H9 (cell line): ENCODE measurements at regions not wholly inside any gene's neighbourhood (a gene's known extent, or its start where the extent isn't known, plus 50 kb on each side); places are given as distances from the start of the nearest gene placed in this dataset.

Experiments used
- DNase-seq: peaks from one replicate; pipeline ENCODE4 v3.0.0-alpha.2; 2017
- H2AFZ ChIP-seq: one replicate; pipeline ENCODE4 v1.6.1; 2013; ENCODE audit warnings: mild to moderate bottlenecking, low read length, control low read depth, moderate library complexity
- H2AK5ac ChIP-seq: 2 replicates; pipeline ENCODE4 v1.6.1; 2013; ENCODE audit warnings: low read length, control low read depth, mixed read lengths; ENCODE audit not compliant: insufficient read length
- H2BK120ac ChIP-seq: one replicate; pipeline ENCODE4 v1.6.1; 2013; ENCODE audit warnings: low read depth, mild to moderate bottlenecking, low read length, control low read depth, inconsistent platforms; ENCODE audit not compliant: poor library complexity, severe bottlenecking
- H2BK12ac ChIP-seq: 2 replicates; pipeline ENCODE4 v1.6.1; 2013; ENCODE audit warnings: low read length, control low read depth, mixed read lengths, low read depth; ENCODE audit not compliant: insufficient read length
- H2BK15ac ChIP-seq: 2 replicates; pipeline ENCODE4 v1.6.1; 2013; ENCODE audit warnings: low read depth, low read length, control low read depth
- H2BK20ac ChIP-seq: one replicate; pipeline ENCODE4 v1.6.1; 2013; ENCODE audit warnings: low read depth, mild to moderate bottlenecking, low read length, control low read depth, inconsistent platforms; ENCODE audit not compliant: poor library complexity, severe bottlenecking
- H2BK5ac ChIP-seq: 2 replicates; pipeline ENCODE4 v1.6.1; 2013; ENCODE audit warnings: low read length, control low read depth, mixed read lengths; ENCODE audit not compliant: insufficient read length
- H3K14ac ChIP-seq: 2 replicates; pipeline ENCODE4 v1.6.1; 2013; ENCODE audit warnings: low read length, control low read depth; ENCODE audit not compliant: insufficient read depth
- H3K18ac ChIP-seq: 2 replicates; pipeline ENCODE4 v1.6.1; 2013; ENCODE audit warnings: low read depth, mild to moderate bottlenecking, mixed read lengths, low read length, control low read depth; ENCODE audit not compliant: insufficient read length
- H3K23ac ChIP-seq: 2 replicates; pipeline ENCODE4 v1.6.1; 2013; ENCODE audit warnings: low read length, control low read depth, mixed read lengths, low read depth; ENCODE audit not compliant: insufficient read length
- H3K23me2 ChIP-seq: 2 replicates; pipeline ENCODE4 v1.6.1; 2013; ENCODE audit warnings: low read depth, mild to moderate bottlenecking, mixed read lengths, low read length, control low read depth; ENCODE audit not compliant: insufficient read length, poor library complexity, severe bottlenecking
- H3K27ac ChIP-seq: 2 replicates; pipeline ENCODE4 v1.5.1; 2013; ENCODE audit warnings: low read length, control low read depth, mixed read lengths, low read depth; ENCODE audit not compliant: insufficient read length
- H3K27me3 ChIP-seq: 2 replicates; pipeline ENCODE4 v1.6.1; 2013; ENCODE audit warnings: low read length, control low read depth, inconsistent platforms; ENCODE audit not compliant: insufficient read depth
- H3K4ac ChIP-seq: 2 replicates; pipeline ENCODE4 v1.6.1; 2013; ENCODE audit warnings: low read depth, mild to moderate bottlenecking, control low read depth, inconsistent platforms, low read length, moderate library complexity
- H3K4me1 ChIP-seq: 2 replicates; pipeline ENCODE4 v1.6.1; 2013; ENCODE audit warnings: low read length, control low read depth, inconsistent platforms; ENCODE audit not compliant: insufficient read depth
- H3K4me2 ChIP-seq: 2 replicates; pipeline ENCODE4 v1.6.1; 2013; ENCODE audit warnings: low read length, control low read depth, mixed read lengths; ENCODE audit not compliant: insufficient read length, insufficient read depth
- H3K56ac ChIP-seq: 2 replicates; pipeline ENCODE4 v1.6.1; 2013; ENCODE audit warnings: low read depth, mild to moderate bottlenecking, mixed read lengths, low read length, control low read depth; ENCODE audit not compliant: insufficient read length
- H3K79me1 ChIP-seq: 2 replicates; pipeline ENCODE4 v1.6.1; 2013; ENCODE audit warnings: low read depth, mild to moderate bottlenecking, moderate library complexity, low read length, control low read depth, inconsistent platforms; ENCODE audit not compliant: insufficient read depth, poor library complexity, severe bottlenecking
- H3K79me2 ChIP-seq: 2 replicates; pipeline ENCODE4 v1.6.1; 2013; ENCODE audit warnings: low read length, control low read depth, inconsistent platforms; ENCODE audit not compliant: insufficient read depth
- H3K9ac ChIP-seq: 2 replicates; pipeline ENCODE4 v1.6.1; 2013; ENCODE audit warnings: low read length, control low read depth, mixed read lengths; ENCODE audit not compliant: insufficient read length; ENCODE audit errors: extremely low read depth
- H3K9me3 ChIP-seq: one replicate; pipeline ENCODE4 v1.6.1; 2013; ENCODE audit warnings: low read depth, low read length, inconsistent platforms; ENCODE audit not compliant: control insufficient read depth
- H3T11ph ChIP-seq: one replicate; pipeline ENCODE4 v1.6.1; 2013; ENCODE audit warnings: mild to moderate bottlenecking, low read length, control low read depth, inconsistent platforms
- H4K20me1 ChIP-seq: one replicate; pipeline ENCODE4 v1.6.1; 2013; ENCODE audit not compliant: control insufficient read depth, insufficient read length, insufficient read depth
- H4K5ac ChIP-seq: 2 replicates; pipeline ENCODE4 v1.6.1; 2013; ENCODE audit warnings: low read depth, mild to moderate bottlenecking, mixed read lengths, low read length, control low read depth; ENCODE audit not compliant: insufficient read length
- H4K8ac ChIP-seq: replicated peaks from 2 replicates; pipeline ENCODE4 v1.6.1; 2013; ENCODE audit warnings: low read length, control low read depth, mixed read lengths, low read depth; ENCODE audit not compliant: insufficient read length
- H4K91ac ChIP-seq: 2 replicates; pipeline ENCODE4 v1.6.1; 2013; ENCODE audit warnings: low read depth, mild to moderate bottlenecking, moderate library complexity, mixed read lengths, low read length, control low read depth; ENCODE audit not compliant: insufficient read length
- H3K27ac Mint-ChIP-seq, 3 experiments: 2 replicates in 2 of 3; 3 replicates in 1 of 3; pipeline ENCODE4 v1.8.0; 2020 to 2021; ENCODE audit warnings: mixed read lengths in 3 of 3, mild to moderate bottlenecking in 1 of 3, moderate library complexity in 1 of 3
- H3K27me3 Mint-ChIP-seq: 2 replicates; pipeline ENCODE4 v1.8.0; 2021; ENCODE audit warnings: low read depth, mild to moderate bottlenecking, moderate library complexity, mixed read lengths
- H3K36me3 Mint-ChIP-seq, 3 experiments: 2 replicates in 2 of 3; 3 replicates in 1 of 3; pipeline ENCODE4 v1.8.0; 2020 to 2021; ENCODE audit warnings: low read depth in 3 of 3, mixed read lengths in 3 of 3; ENCODE audit not compliant: insufficient read depth in 1 of 3
- H3K4me1 Mint-ChIP-seq, 2 experiments: 2 replicates each; pipeline ENCODE4 v1.8.0; 2020; ENCODE audit warnings: mixed read lengths in 2 of 2
- H3K4me3 Mint-ChIP-seq, 2 experiments: 2 replicates in 1 of 2; 3 replicates in 1 of 2; pipeline ENCODE4 v1.8.0; 2020 to 2021; ENCODE audit warnings: mild to moderate bottlenecking in 2 of 2, mixed read lengths in 2 of 2, moderate library complexity in 1 of 2
- H3K9me3 Mint-ChIP-seq, 2 experiments: 2 replicates in 1 of 2; 3 replicates in 1 of 2; pipeline ENCODE4 v1.8.0; 2020; ENCODE audit warnings: mild to moderate bottlenecking in 2 of 2, mixed read lengths in 2 of 2, moderate library complexity in 1 of 2
- WGBS: extraction: QIAGEN DNeasy Blood & Tissue Kit; methylation state at CpG from one replicate; pipeline ENCODE4 v1.1.7; 2013; ENCODE audit warnings: missing lambda C conversion rate, low lambda C conversion rate, mixed read lengths; ENCODE audit not compliant: insufficient read length; ENCODE audit errors: extremely low coverage; 5-methylcytosine and 5-hydroxymethylcytosine counted together
- TF ChIP-seq, protein P1 (sequence below): fragments of 200-600 bp; sonication (generic); conservative IDR thresholded peaks from 3 replicates; pipeline ENCODE4 v1.8.0; 2021; ENCODE audit warnings: antibody characterized with exemption, mild to moderate bottlenecking

DNA sequence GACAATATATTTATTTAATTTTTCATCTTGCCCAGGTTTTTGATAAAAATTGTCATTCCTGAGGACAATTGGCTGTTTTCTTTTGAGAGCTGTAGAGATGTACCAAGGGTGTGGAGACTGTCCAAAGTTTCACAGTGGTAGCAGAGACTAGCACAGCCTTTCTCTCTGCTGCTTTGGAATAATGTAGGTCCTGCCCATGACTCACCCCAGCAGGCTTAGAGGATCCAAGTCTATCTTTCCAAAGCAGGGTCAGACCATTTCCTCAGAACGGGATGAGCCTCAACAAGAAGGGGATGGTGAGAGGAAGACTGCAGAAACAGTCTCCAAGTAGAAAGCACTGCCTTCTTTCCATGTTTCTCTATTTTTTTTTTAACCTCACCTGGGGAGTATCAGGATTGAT is 131.5 kb upstream of the RPL34 start:
- Mint-ChIP-seq H3K36me3 (no peaks in the 10 kb centered on the region; a peak in 1 of 7 replicates), H3K4me3 (no peak overlapping the region), H3K27me3 (peaks cover 8% of the 10 kb centered on the region), H3K9me3 (peaks cover 4 to 6% of the 10 kb centered on the region in 2 experiments; a peak in 2 of 5 replicates), H3K4me1 (no peaks in the 10 kb centered on the region), H3K27ac (no peak overlapping the region)
- Histone ChIP-seq H3K27me3 (no peaks in the 10 kb centered on the region; the same call in 1 of the 2 replicates), H2BK15ac (no peak overlapping the region), H3K18ac (no peak overlapping the region), H3K4me2 (no peak overlapping the region), H2AK5ac (no peak overlapping the region), H4K5ac (no peak overlapping the region), H3K79me2 (no peaks in the 10 kb centered on the region), H3K23ac (no peak overlapping the region), H2BK5ac (no peak overlapping the region), H3K14ac (no peak overlapping the region), H3K4me1 (no peaks in the 10 kb centered on the region), H3K9ac (no peak overlapping the region), H2AFZ (no peak overlapping the region), H4K91ac (no peak overlapping the region), H3K56ac (no peak overlapping the region), H3K4ac (no peak overlapping the region), H4K20me1 (no peaks in the 10 kb centered on the region), H2BK20ac (no peak overlapping the region), H3K23me2 (no peaks in the 10 kb centered on the region), H3K27ac (no peak overlapping the region), H3K9me3 (no peaks in the 10 kb centered on the region), H3K79me1 (no peaks in the 10 kb centered on the region), H2BK120ac (no peak overlapping the region), H2BK12ac (no peak overlapping the region), H3T11ph (no peak overlapping the region), H4K8ac (no peak overlapping the region)
- DNase-seq: no peak
- WGBS: no CpG with 5 or more reads among the region's 1 CpG
- TF ChIP-seq, protein P1, sequence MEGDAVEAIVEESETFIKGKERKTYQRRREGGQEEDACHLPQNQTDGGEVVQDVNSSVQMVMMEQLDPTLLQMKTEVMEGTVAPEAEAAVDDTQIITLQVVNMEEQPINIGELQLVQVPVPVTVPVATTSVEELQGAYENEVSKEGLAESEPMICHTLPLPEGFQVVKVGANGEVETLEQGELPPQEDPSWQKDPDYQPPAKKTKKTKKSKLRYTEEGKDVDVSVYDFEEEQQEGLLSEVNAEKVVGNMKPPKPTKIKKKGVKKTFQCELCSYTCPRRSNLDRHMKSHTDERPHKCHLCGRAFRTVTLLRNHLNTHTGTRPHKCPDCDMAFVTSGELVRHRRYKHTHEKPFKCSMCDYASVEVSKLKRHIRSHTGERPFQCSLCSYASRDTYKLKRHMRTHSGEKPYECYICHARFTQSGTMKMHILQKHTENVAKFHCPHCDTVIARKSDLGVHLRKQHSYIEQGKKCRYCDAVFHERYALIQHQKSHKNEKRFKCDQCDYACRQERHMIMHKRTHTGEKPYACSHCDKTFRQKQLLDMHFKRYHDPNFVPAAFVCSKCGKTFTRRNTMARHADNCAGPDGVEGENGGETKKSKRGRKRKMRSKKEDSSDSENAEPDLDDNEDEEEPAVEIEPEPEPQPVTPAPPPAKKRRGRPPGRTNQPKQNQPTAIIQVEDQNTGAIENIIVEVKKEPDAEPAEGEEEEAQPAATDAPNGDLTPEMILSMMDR: no peak
